Neuronal stem cell (in vitro differentiated cells): ENCODE measurements at regions not wholly inside any gene's neighbourhood (a gene's known extent, or its start where the extent isn't known, plus 50 kb on each side); places are given as distances from the start of the nearest gene placed in this dataset.

Source experiments
- DNase-seq: peaks from one replicate; pipeline ENCODE4 v3.0.0-alpha.2; 2013; ENCODE audit warnings: low spot score
- H2AFZ ChIP-seq: one replicate; pipeline ENCODE4 v1.6.1; 2013; ENCODE audit warnings: mild to moderate bottlenecking, low read length, inconsistent platforms
- H2AK5ac ChIP-seq: 2 replicates; pipeline ENCODE4 v1.6.1; 2013; ENCODE audit warnings: low read depth, mild to moderate bottlenecking, inconsistent platforms, low read length, moderate library complexity, mixed read lengths
- H2BK120ac ChIP-seq: 2 replicates; pipeline ENCODE4 v1.6.1; 2013; ENCODE audit warnings: low read depth, mild to moderate bottlenecking, inconsistent platforms, low read length, moderate library complexity, mixed read lengths
- H2BK12ac ChIP-seq: one replicate; pipeline ENCODE4 v1.6.1; 2013; ENCODE audit warnings: low read length, inconsistent platforms
- H2BK15ac ChIP-seq: 2 replicates; pipeline ENCODE4 v1.6.1; 2013; ENCODE audit warnings: mild to moderate bottlenecking, low read length, inconsistent platforms, mixed read lengths
- H2BK5ac ChIP-seq: one replicate; pipeline ENCODE4 v1.6.1; 2013; ENCODE audit warnings: inconsistent platforms, mild to moderate bottlenecking, low read length, moderate library complexity
- H3K14ac ChIP-seq: one replicate; pipeline ENCODE4 v1.6.1; 2013; ENCODE audit warnings: low read length, inconsistent platforms
- H3K18ac ChIP-seq: 2 replicates; pipeline ENCODE4 v1.6.1; 2013; ENCODE audit warnings: low read length, inconsistent platforms
- H3K23ac ChIP-seq: 2 replicates; pipeline ENCODE4 v1.6.1; 2013; ENCODE audit warnings: low read depth, mild to moderate bottlenecking, mixed read lengths, low read length, inconsistent platforms; ENCODE audit not compliant: poor library complexity
- H3K27ac ChIP-seq: replicated peaks from 3 replicates; pipeline ENCODE4 v1.5.1; 2013; ENCODE audit warnings: low read length, inconsistent platforms
- H3K27me3 ChIP-seq, 3 experiments: 2 replicates each; pipeline ENCODE4 v1.6.1; 2013; ENCODE audit warnings: low read length in 3 of 3, mild to moderate bottlenecking in 2 of 3, inconsistent platforms in 1 of 3, low read depth in 1 of 3, mixed read lengths in 1 of 3, moderate library complexity in 1 of 3; ENCODE audit not compliant: control insufficient read depth in 3 of 3, insufficient read depth in 3 of 3
- H3K36me3 ChIP-seq, 2 donors: replicated peaks in 1 of 2; 2 replicates each; pipeline ENCODE4 v1.6.1; 2013; ENCODE audit warnings: low read length in 2 of 2; ENCODE audit not compliant: control insufficient read depth in 2 of 2, insufficient read depth in 2 of 2
- H3K4ac ChIP-seq: 2 replicates; pipeline ENCODE4 v1.6.1; 2013; ENCODE audit warnings: inconsistent platforms, mild to moderate bottlenecking, low read length, moderate library complexity
- H3K4me1 ChIP-seq, 2 donors: 1 replicate in 1 of 2; 2 replicates in 1 of 2; pipeline ENCODE4 v1.6.1; 2013; ENCODE audit warnings: low read length in 2 of 2, low read depth in 1 of 2; ENCODE audit not compliant: control insufficient read depth in 2 of 2, insufficient read depth in 1 of 2
- H3K4me2 ChIP-seq: one replicate; pipeline ENCODE4 v1.6.1; 2013; ENCODE audit warnings: mild to moderate bottlenecking, low read length, inconsistent platforms; ENCODE audit not compliant: insufficient read depth, poor library complexity, severe bottlenecking
- H3K4me3 ChIP-seq, 2 donors: 2 replicates each; pipeline ENCODE4 v1.5.1; 2013; ENCODE audit warnings: low read length in 2 of 2, mild to moderate bottlenecking in 2 of 2, inconsistent platforms in 1 of 2, moderate library complexity in 1 of 2
- H3K79me1 ChIP-seq: one replicate; pipeline ENCODE4 v1.6.1; 2013; ENCODE audit warnings: low read depth, mild to moderate bottlenecking, inconsistent platforms, low read length, moderate library complexity
- H3K9ac ChIP-seq: one replicate; pipeline ENCODE4 v1.6.1; 2013; ENCODE audit warnings: mild to moderate bottlenecking, low read depth, low read length, inconsistent platforms; ENCODE audit not compliant: poor library complexity
- H3K9me3 ChIP-seq, 2 donors: replicated peaks in 1 of 2; 2 replicates each; pipeline versions ENCODE3 to v1.6.1; 2013; ENCODE audit warnings: low read length in 2 of 2, mild to moderate bottlenecking in 2 of 2, inconsistent platforms in 1 of 2, low read depth in 1 of 2, mixed read lengths in 1 of 2, moderate library complexity in 1 of 2; ENCODE audit not compliant: control insufficient read depth in 2 of 2, insufficient read depth in 1 of 2
- H4K8ac ChIP-seq: one replicate; pipeline ENCODE4 v1.6.1; 2013; ENCODE audit warnings: low read depth, mild to moderate bottlenecking, inconsistent platforms, low read length, moderate library complexity
- H4K91ac ChIP-seq: one replicate; pipeline ENCODE4 v1.6.1; 2013; ENCODE audit warnings: low read length, low read depth, mild to moderate bottlenecking, inconsistent platforms; ENCODE audit not compliant: poor library complexity
- WGBS, 2 donors: extraction: QIAGEN DNeasy Blood & Tissue Kit; methylation state at CpG; one replicate each; pipeline ENCODE4 v1.1.7; 2013; ENCODE audit warnings: missing lambda C conversion rate in 2 of 2, mixed read lengths in 1 of 2; ENCODE audit not compliant: insufficient read length in 2 of 2, insufficient replicate concordance in 1 of 2; ENCODE audit errors: extremely low coverage in 2 of 2; 5-methylcytosine and 5-hydroxymethylcytosine counted together

DNA sequence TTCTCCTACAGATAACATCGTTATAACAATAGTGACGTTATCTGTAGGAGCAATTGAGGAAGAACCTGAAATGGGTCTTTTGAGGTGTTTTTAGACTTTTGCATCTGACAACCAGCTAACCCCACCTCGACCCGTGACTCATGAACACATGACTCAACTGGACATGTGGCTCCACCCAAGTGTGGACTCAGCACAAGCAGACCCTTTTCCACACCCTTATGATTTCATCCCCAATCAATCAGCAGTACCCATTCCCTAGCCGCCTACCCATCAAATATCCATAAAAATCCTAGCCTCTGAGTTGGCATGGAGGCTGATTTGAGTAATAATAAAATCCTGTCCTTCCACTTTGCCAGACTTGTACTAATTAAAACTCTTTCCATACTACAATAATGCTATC, 255.4 kb downstream of the ARPP21 start:
- Histone ChIP-seq H3K27ac (no peak overlapping the region), H2BK15ac (no peak overlapping the region), H4K91ac (no peak overlapping the region), H3K4ac (no peak overlapping the region), H2BK120ac (no peak overlapping the region), H3K36me3 (no peaks in the 10 kb centered on the region), H3K23ac (no peak overlapping the region), H2BK5ac (no peak overlapping the region), H3K4me2 (no peak overlapping the region), H3K14ac (peak overlapping the region; percentile 9), H2AFZ (no peak overlapping the region), H2AK5ac (no peak overlapping the region), H3K18ac (no peak overlapping the region), H3K4me3 (no peak overlapping the region), H2BK12ac (no peak overlapping the region), H3K9me3 (no peaks in the 10 kb centered on the region), H3K27me3 (no peaks in the 10 kb centered on the region), H3K79me1 (no peaks in the 10 kb centered on the region), H3K9ac (no peak overlapping the region), H4K8ac (no peak overlapping the region), H3K4me1 (no peaks in the 10 kb centered on the region)
- WGBS, 2 donors: no CpG with 5 or more reads among the region's 5 CpGs
- no peak for DNase-seq

DNA sequence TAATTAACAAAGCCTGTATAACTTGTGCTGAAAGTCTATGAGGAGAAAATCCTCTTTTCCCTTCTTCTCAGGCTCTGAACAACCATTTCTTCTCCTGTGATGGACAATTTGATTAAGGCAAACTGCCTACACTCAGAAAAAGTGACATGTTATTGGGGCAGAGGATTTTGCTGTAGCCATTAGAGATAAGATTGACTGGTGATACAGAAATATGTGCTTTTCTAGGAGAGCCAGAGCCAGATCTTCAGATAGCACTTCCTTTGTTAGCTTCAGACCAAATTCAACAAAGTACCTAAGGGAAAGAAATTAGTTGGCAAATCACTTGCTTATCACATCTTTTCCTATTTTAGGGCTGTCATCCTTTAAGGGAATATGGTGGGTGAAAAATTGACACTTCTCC, 259.9 kb downstream of the ARPP21 start:
- Histone ChIP-seq H4K91ac (no peak overlapping the region), H3K79me1 (no peaks in the 10 kb centered on the region), H3K27ac (no peak overlapping the region), H2BK5ac (no peak overlapping the region), H3K9me3 (no peaks in the 10 kb centered on the region), H3K36me3 (no peaks in the 10 kb centered on the region), H3K27me3 (no peaks in the 10 kb centered on the region), H2AFZ (no peak overlapping the region), H3K4me3 (no peak overlapping the region), H3K18ac (no peak overlapping the region), H3K4me2 (no peak overlapping the region), H2BK12ac (no peak overlapping the region), H3K4ac (no peak overlapping the region), H2BK15ac (no peak overlapping the region), H3K9ac (no peak overlapping the region), H3K14ac (no peak overlapping the region), H3K4me1 (no peaks in the 10 kb centered on the region), H4K8ac (no peak overlapping the region), H3K23ac (no peak overlapping the region), H2AK5ac (no peak overlapping the region), H2BK120ac (no peak overlapping the region)
- DNase-seq: no peak

DNA sequence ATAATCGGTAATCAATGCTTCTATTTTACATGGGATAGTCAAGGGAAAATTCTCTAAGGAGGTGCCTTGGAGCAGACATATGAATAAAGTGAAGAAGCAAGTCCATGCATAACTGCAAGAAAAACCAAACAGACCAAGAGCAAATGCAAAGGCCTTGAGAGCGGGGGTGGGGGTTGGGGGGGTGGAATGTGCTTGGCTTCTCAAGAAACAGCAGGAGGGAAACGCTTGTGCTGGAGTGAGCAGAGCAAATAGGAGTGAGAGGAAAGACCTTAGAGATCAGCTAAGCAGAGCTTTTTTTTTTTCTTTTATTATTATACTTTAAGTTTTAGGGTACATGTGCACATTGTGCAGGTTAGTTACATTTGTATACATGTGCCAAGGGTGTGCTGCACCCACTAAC, 260.8 kb downstream of the ARPP21 start:
- Histone ChIP-seq H3K9ac (no peak overlapping the region), H3K4me3 (no peak overlapping the region), H3K27me3 (no peaks in the 10 kb centered on the region), H2AFZ (no peak overlapping the region), H4K91ac (no peak overlapping the region), H2BK120ac (no peak overlapping the region), H4K8ac (no peak overlapping the region), H3K4ac (no peak overlapping the region), H2BK15ac (no peak overlapping the region), H2AK5ac (no peak overlapping the region), H3K27ac (no peak overlapping the region), H2BK12ac (no peak overlapping the region), H3K36me3 (no peaks in the 10 kb centered on the region), H3K14ac (no peak overlapping the region), H3K18ac (no peak overlapping the region), H3K23ac (no peak overlapping the region), H3K9me3 (no peaks in the 10 kb centered on the region), H3K79me1 (no peaks in the 10 kb centered on the region), H3K4me1 (no peaks in the 10 kb centered on the region), H3K4me2 (no peak overlapping the region), H2BK5ac (no peak overlapping the region)
- WGBS, 2 donors: no CpG with 5 or more reads among the region's 3 CpGs
- DNase-seq: no peak

DNA sequence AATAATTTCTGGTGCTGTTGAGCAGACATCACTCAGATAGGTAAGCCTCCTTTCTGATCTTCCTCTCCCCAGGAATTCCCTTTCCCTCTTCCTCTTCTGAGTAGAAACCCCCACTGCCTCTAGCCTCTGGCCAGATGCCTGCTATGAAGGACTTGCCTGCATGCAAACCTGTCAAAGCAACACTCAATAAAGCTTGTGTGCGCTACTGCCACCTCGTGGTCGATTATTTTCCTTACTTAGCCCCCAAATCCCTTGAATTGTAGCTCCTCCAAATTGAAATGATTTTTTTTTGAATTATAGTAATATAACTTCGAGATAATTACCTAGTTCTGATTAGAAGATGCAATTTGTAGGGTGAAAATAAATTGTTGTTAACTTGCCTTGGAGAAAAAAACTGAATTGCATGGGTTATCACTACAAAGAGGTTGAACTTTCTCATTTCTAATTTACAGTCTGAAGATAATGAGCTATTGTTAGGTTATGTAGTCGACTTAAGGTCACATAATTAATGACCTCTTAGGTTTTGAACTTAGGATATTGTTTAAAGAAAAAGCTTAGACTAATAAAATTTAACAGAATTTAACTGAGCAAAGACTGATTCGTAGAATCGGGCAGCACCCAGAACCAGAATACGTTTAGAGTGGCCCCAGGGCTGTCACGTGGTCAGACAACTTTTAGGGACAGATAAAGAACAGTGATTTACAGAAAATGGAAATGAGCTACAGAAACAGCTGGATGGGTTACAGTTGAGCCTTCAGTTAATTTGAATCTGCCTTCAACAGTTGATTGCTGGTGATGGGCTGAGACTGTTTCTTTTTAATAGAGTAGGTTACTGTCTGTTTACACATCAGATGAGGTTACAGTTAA, 269.3 kb downstream of the ARPP21 start:
- Histone ChIP-seq H2BK120ac (no peak overlapping the region), H3K14ac (no peak overlapping the region), H2AFZ (no peak overlapping the region), H3K27ac (no peak overlapping the region), H3K18ac (no peak overlapping the region), H3K9me3 (no peaks in the 10 kb centered on the region), H4K8ac (no peak overlapping the region), H4K91ac (no peak overlapping the region), H3K4me1 (no peaks in the 10 kb centered on the region), H3K79me1 (no peaks in the 10 kb centered on the region), H3K23ac (no peak overlapping the region), H2BK5ac (no peak overlapping the region), H3K9ac (no peak overlapping the region), H3K4me3 (no peak overlapping the region), H2AK5ac (no peak overlapping the region), H3K27me3 (no peaks in the 10 kb centered on the region), H3K4me2 (no peak overlapping the region), H3K36me3 (no peaks in the 10 kb centered on the region), H2BK15ac (no peak overlapping the region), H2BK12ac (no peak overlapping the region), H3K4ac (no peak overlapping the region)
- WGBS, 2 donors: no CpG with 5 or more reads among the region's 9 CpGs
- DNase-seq: peak; percentile 67
